Astrocyte of the spinal cord (primary cell): ENCODE measurements at regions not wholly inside any gene's neighbourhood (a gene's known extent, or its start where the extent isn't known, plus 50 kb on each side); places are given as distances from the start of the nearest gene placed in this dataset.

Experiments used
- DNase-seq: peaks from one replicate; pipeline ENCODE4 v3.0.0; 2011; ENCODE audit warnings: low read depth, low spot score
- H3K4me3 ChIP-seq: 2 replicates; pipeline ENCODE4 v1.5.1; 2011; ENCODE audit warnings: low read depth, mild to moderate bottlenecking, low read length, moderate library complexity
- CTCF ChIP-seq: IDR thresholded peaks from 2 replicates; pipeline ENCODE4 v1.5.1; 2012; ENCODE audit warnings: low read depth, mild to moderate bottlenecking, low read length, inconsistent platforms
- in situ Hi-C: cut with HindIII; loops from 2 replicates; pipeline ENCODE4 v1.10.0; 2017; ENCODE audit warnings: low sequenced_read_pairs

DNA sequence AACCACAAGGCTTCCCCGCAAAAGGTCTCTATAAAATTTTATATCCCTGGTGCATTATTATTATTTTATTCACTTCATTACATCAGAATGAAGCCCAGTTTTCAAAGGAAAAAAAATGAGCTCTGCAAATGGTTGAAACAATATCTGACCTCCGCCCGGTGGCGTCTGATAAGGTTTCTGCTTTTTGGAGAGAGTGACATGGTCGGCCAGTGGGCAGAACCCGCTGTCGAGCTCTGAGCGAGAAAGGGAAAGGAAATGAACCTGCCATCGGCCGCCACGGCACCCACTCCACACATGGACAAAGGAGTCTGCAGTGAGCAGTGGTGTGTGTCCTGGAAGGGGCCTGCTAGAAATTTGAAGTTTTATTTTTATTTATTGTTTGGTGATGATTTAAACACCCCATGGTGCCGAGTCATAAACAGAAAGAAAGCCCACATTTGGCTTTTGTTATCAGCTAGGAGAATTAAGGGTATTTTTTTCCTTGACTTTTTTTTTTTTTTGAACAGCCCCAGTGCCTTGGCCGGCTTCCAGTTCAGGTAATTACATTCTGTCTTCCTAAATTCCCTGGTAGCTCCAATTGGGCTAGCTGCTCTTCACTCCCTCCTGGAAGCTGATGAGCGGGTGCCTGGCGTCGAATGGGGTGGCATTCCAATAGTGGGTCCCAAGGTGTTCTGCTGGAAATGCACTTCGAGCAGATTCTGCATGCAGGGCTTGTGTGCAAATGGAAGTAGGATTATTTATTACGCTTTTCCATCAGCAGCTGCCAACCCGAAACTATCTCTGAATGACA is 149.4 kb upstream of the MKI67 start:
- no peak for TF ChIP-seq CTCF
- in situ Hi-C loops: no loop called here
- no peak for DNase-seq
- H3K4me3 ChIP-seq: no peak overlapping the region

DNA sequence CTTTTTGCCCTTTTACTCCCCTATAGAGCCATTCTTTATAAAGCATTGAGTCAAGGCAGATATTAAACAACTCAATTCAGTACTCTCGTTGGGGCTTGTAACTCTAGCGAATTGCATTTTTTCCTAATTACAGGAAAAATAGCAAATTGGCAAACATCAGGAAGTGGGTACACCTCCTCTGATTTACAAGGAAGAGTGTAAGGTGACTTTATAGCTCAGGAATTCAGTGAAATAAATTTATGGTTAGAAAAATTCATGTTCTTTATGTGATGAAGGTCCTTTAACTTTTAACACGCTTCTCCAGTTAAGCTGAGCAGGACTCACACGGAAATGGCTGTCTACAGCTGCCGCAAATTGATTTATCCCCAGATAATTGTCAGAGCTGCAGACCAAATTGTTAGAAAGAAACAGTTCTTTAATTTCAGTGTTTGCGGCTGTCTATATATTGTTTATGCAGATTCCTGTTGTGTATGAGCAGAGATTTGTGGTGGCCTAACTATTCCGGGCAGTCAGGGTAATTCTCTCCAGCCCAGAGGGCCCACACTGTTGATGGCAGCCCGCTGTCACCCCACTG is 151.1 kb upstream of the MKI67 start:
- TF ChIP-seq CTCF: no peak
- in situ Hi-C loops: no loop called here
- DNase-seq: no peak
- H3K4me3 ChIP-seq: no peak overlapping the region

GRCh38 chr10:128278362-128278761 is 152.1 kb upstream of the MKI67 start:
- no peak for TF ChIP-seq CTCF
- in situ Hi-C loops: no loop called here
- no peak for DNase-seq
- H3K4me3 ChIP-seq: no peak overlapping the region

DNA sequence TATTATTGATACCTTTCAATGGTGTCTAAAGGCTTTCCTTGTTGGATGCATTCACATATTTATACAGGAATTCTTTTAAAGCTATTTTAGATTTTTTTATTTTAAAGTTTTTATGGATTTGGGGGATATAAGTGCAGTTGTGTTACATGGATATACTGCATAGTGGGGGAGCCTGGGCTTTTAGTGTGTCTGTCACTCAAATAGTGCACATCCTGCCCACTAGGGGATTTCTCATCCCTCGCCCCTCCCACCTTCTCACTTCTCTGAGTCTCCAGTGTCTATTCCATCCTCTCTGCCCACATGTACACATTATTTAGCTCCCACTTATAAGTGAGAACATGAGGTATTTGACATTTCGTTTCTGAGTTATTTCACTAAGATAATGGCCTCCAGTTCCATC is 154.0 kb upstream of the MKI67 start:
- H3K4me3 ChIP-seq: no peak overlapping the region
- no peak for TF ChIP-seq CTCF
- DNase-seq: no peak
- in situ Hi-C loops: no loop called here

GRCh38 chr10:128281343-128281742 is 155.1 kb upstream of the MKI67 start:
- no peak for DNase-seq
- in situ Hi-C loops: no loop called here
- no peak for TF ChIP-seq CTCF
- no peak overlapping the region for H3K4me3 ChIP-seq

DNA sequence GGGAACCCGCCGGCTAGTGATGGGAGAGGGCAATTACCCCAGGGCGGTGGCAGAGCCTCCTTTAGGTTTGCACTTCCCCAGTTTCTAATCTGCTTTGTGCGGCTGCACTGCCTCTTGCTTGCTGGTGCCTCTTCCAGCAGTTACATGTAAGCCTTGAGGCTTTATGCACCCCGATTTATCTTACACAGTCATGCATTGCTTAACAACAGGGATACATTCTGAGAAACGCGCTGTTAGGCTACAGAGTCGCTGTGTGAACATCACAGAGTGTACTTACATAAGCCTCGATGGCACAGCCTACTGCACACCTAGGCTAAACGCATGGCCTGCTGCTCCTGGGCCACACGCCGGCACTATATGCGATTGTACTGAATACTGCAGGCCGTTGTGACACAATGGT is 155.6 kb upstream of the MKI67 start:
- no peak for DNase-seq
- TF ChIP-seq CTCF: no peak
- H3K4me3 ChIP-seq: no peak overlapping the region
- in situ Hi-C loops: no loop called here
